Naive thymus-derived CD4-positive, alpha-beta T cell (primary cell): ENCODE measurements at regions not wholly inside any gene's neighbourhood (a gene's known extent, or its start where the extent isn't known, plus 50 kb on each side); places are given as distances from the start of the nearest gene placed in this dataset.

Source experiments
- ATAC-seq: fragments of 150-1000 bp; cut with Tn5 transposase; 2 replicates; pipeline ENCODE4 v1.10.0; 2021; ENCODE audit warnings: mild to moderate bottlenecking, moderate library complexity
- CTCF ChIA-PET: fragments of 350-600 bp; sonication (Branson Sonifier 250); formaldehyde crosslinking; loops from one replicate; lab custom pipeline; 2021; ENCODE audit warnings: antibody characterized with exemption; lab: Charles Lee
- POLR2A ChIA-PET: fragments of 350-600 bp; sonication (Branson Sonifier 250); formaldehyde crosslinking; loops from one replicate; lab custom pipeline; 2021; ENCODE audit warnings: antibody characterized with exemption, inconsistent platforms; lab: Charles Lee
- DNase-seq, 9 donors: peaks; one replicate each; pipeline versions ENCODE4 v3.0.0 to v3.0.0-alpha.2; 2020 to 2022; ENCODE audit warnings: mixed read lengths in 1 of 9
- H3K27ac ChIP-seq: one replicate; pipeline ENCODE4 v1.7.0; 2013; ENCODE audit warnings: mild to moderate bottlenecking, low read depth, low read length, moderate library complexity
- H3K27me3 ChIP-seq, 2 donors: one replicate each; pipeline ENCODE4 v1.7.0; 2013; ENCODE audit warnings: low read length in 2 of 2, mild to moderate bottlenecking in 2 of 2, moderate library complexity in 2 of 2; ENCODE audit not compliant: control insufficient read depth in 2 of 2, insufficient read depth in 2 of 2
- H3K36me3 ChIP-seq, 3 experiments: 1 replicate in 2 of 3; 2 replicates in 1 of 3; pipeline ENCODE4 v1.7.0; 2013; ENCODE audit warnings: low read length in 3 of 3, mild to moderate bottlenecking in 3 of 3, moderate library complexity in 1 of 3; ENCODE audit not compliant: insufficient read depth in 3 of 3, control insufficient read depth in 2 of 3
- H3K4me1 ChIP-seq, 2 donors: one replicate each; pipeline ENCODE4 v1.7.0; 2013; ENCODE audit warnings: low read length in 2 of 2, mild to moderate bottlenecking in 2 of 2, moderate library complexity in 1 of 2; ENCODE audit not compliant: control insufficient read depth in 2 of 2, insufficient read depth in 2 of 2
- H3K4me3 ChIP-seq: 2 replicates; pipeline ENCODE4 v1.7.0; 2013; ENCODE audit warnings: mild to moderate bottlenecking, low read length
- H3K9me3 ChIP-seq, 3 experiments: 1 replicate in 2 of 3; 2 replicates in 1 of 3; pipeline ENCODE4 v1.7.0; 2013; ENCODE audit warnings: low read length in 3 of 3; ENCODE audit not compliant: control insufficient read depth in 2 of 3
- H3K27ac Mint-ChIP-seq, 9 donors: one replicate each; pipeline ENCODE4 v1.8.0; 2020 to 2022; ENCODE audit warnings: mixed read lengths in 9 of 9, mild to moderate bottlenecking in 8 of 9, moderate library complexity in 5 of 9, inconsistent platforms in 2 of 9
- H3K27me3 Mint-ChIP-seq, 5 donors: one replicate each; pipeline ENCODE4 v1.8.0; 2021 to 2022; ENCODE audit warnings: mixed read lengths in 5 of 5, mild to moderate bottlenecking in 1 of 5
- H3K36me3 Mint-ChIP-seq, 5 donors: one replicate each; pipeline ENCODE4 v1.8.0; 2020 to 2022; ENCODE audit warnings: mixed read lengths in 5 of 5, mild to moderate bottlenecking in 3 of 5, inconsistent platforms in 1 of 5
- H3K4me1 Mint-ChIP-seq, 7 donors: one replicate each; pipeline ENCODE4 v1.8.0; 2020 to 2022; ENCODE audit warnings: mixed read lengths in 7 of 7, mild to moderate bottlenecking in 3 of 7, inconsistent platforms in 1 of 7
- H3K4me3 Mint-ChIP-seq, 10 donors: one replicate each; pipeline ENCODE4 v1.8.0; 2020 to 2022; ENCODE audit warnings: mild to moderate bottlenecking in 10 of 10, mixed read lengths in 10 of 10, moderate library complexity in 6 of 10, inconsistent platforms in 2 of 10
- H3K9me3 Mint-ChIP-seq, 11 donors: one replicate each; pipeline ENCODE4 v1.8.0; 2020 to 2022; ENCODE audit warnings: mixed read lengths in 11 of 11, mild to moderate bottlenecking in 4 of 11, inconsistent platforms in 1 of 11, moderate library complexity in 1 of 11
- intact Hi-C, 2 donors: fragments of 100-400 bp; cut with micrococcal nuclease; formaldehyde crosslinking; loops; one replicate each; pipeline ENCODE4 v1.15.1; 2023

GRCh38 chr12:58342736-58343135, 401.4 kb downstream of the ATP23 start:
- Histone ChIP-seq H3K27ac (no peak overlapping the region), H3K9me3 (no peaks in the 10 kb centered on the region), H3K4me3 (no peak overlapping the region), H3K36me3 (no peaks in the 10 kb centered on the region), H3K4me1 (no peaks in the 10 kb centered on the region), H3K27me3 (no peaks in the 10 kb centered on the region)
- Mint-ChIP-seq H3K4me1 (no peaks in the 10 kb centered on the region), H3K36me3 (no peaks in the 10 kb centered on the region), H3K4me3 (no peak overlapping the region), H3K27ac (no peak overlapping the region), H3K9me3 (no peaks in the 10 kb centered on the region), H3K27me3 (peaks cover 11 to 32% (median 21%) of the 10 kb centered on the region in 5 donors)
- ATAC-seq, result no peak
- DNase-seq, result no peak
- ChIA-PET POLR2A (no interaction called here), CTCF (no interaction called here)
- intact Hi-C loops, result loop anchor here in 1 of 2 donors (10.0 kb wide), 1 partner anchor 192 kb away; no protein-coding TSS in a partner anchor

GRCh38 chr12:58346032-58346632, 404.8 kb downstream of the ATP23 start:
- POLR2A ChIA-PET, result no interaction called here

GRCh38 chr12:58347188-58347587, 405.8 kb downstream of the ATP23 start:
- no peaks in the 10 kb centered on the region for H3K4me1 Mint-ChIP-seq
- no peak overlapping the region for H3K4me3 ChIP-seq
- ChIA-PET POLR2A (no interaction called here), CTCF (interaction anchor here (0.6 to 0.9 kb wide), 2 partner anchors 9 to 15 kb away, joined by 3 read pairs; no protein-coding TSS in a partner anchor)
- ATAC-seq (no peak), DNase-seq (no peak)
- no peaks in the 10 kb centered on the region for H3K9me3 ChIP-seq
- no peaks in the 10 kb centered on the region for H3K36me3 ChIP-seq
- peaks cover 0 to 7% (median under 1%) of the 10 kb centered on the region in 11 donors for H3K9me3 Mint-ChIP-seq
- no peak overlapping the region for H3K27ac ChIP-seq
- no peaks in the 10 kb centered on the region for H3K4me1 ChIP-seq
- peaks cover 16 to 32% (median 23%) of the 10 kb centered on the region in 5 donors for H3K27me3 Mint-ChIP-seq
- H3K36me3 Mint-ChIP-seq, result no peaks in the 10 kb centered on the region
- H3K4me3 Mint-ChIP-seq, result no peak overlapping the region
- no peak overlapping the region for H3K27ac Mint-ChIP-seq
- intact Hi-C loops, result loop anchor here (2.0 to 10.0 kb wide), 3 partner anchors 188 to 805 kb away; no protein-coding TSS in a partner anchor
- no peaks in the 10 kb centered on the region for H3K27me3 ChIP-seq

More at GRCh38 chr12:58346032-58346632, 404.8 kb downstream of the ATP23 start:
- Histone ChIP-seq H3K27me3 (no peaks in the 10 kb centered on the region), H3K36me3 (no peaks in the 10 kb centered on the region), H3K4me1 (no peaks in the 10 kb centered on the region), H3K9me3 (no peaks in the 10 kb centered on the region), H3K4me3 (no peak overlapping the region), H3K27ac (no peak overlapping the region)
- peak in 5 of 9 donors; percentile 8 to 27 (median 16) for DNase-seq
- H3K4me3 Mint-ChIP-seq, result no peak overlapping the region
- no peaks in the 10 kb centered on the region for H3K36me3 Mint-ChIP-seq
- intact Hi-C loops, result loop anchor here (1.0 to 10.0 kb wide), 5 partner anchors 97 to 806 kb away; no protein-coding TSS in a partner anchor
- H3K27ac Mint-ChIP-seq, result no peak overlapping the region
- CTCF ChIA-PET, result interaction anchor here (0.9 kb wide), 1 partner anchor 16 kb away, joined by 3 read pairs; no protein-coding TSS in a partner anchor
- no peaks in the 10 kb centered on the region for H3K4me1 Mint-ChIP-seq
- peaks cover 16 to 30% (median 21%) of the 10 kb centered on the region in 5 donors for H3K27me3 Mint-ChIP-seq
- ATAC-seq, result no peak
- peaks cover 0 to 7% (median 0%) of the 10 kb centered on the region in 11 donors for H3K9me3 Mint-ChIP-seq

GRCh38 chr12:58347691-58348090, 406.3 kb downstream of the ATP23 start:
- no peak overlapping the region for H3K27ac Mint-ChIP-seq
- no peaks in the 10 kb centered on the region for H3K36me3 Mint-ChIP-seq
- H3K27me3 Mint-ChIP-seq, result peaks cover 12 to 29% (median 23%) of the 10 kb centered on the region in 5 donors
- no peak for ATAC-seq
- ChIA-PET CTCF (no interaction called here), POLR2A (no interaction called here)
- H3K4me3 ChIP-seq, result no peak overlapping the region
- intact Hi-C loops, result loop anchor here (2.0 to 10.0 kb wide), 3 partner anchors 187 to 805 kb away; no protein-coding TSS in a partner anchor
- H3K4me3 Mint-ChIP-seq, result no peak overlapping the region
- DNase-seq, result no peak
- H3K36me3 ChIP-seq, result no peaks in the 10 kb centered on the region
- H3K27me3 ChIP-seq, result no peaks in the 10 kb centered on the region
- H3K4me1 Mint-ChIP-seq, result no peaks in the 10 kb centered on the region
- no peak overlapping the region for H3K27ac ChIP-seq
- H3K9me3 Mint-ChIP-seq, result peaks cover 0 to 7% (median 1%) of the 10 kb centered on the region in 11 donors
- H3K4me1 ChIP-seq, result no peaks in the 10 kb centered on the region
- no peaks in the 10 kb centered on the region for H3K9me3 ChIP-seq

- Histone ChIP-seq H3K4me3 (no peak overlapping the region), H3K4me1 (no peaks in the 10 kb centered on the region), H3K27ac (no peak overlapping the region), H3K9me3 (no peaks in the 10 kb centered on the region), H3K36me3 (no peaks in the 10 kb centered on the region), H3K27me3 (no peaks in the 10 kb centered on the region)
- ChIA-PET CTCF (no interaction called here), POLR2A (no interaction called here)
- Mint-ChIP-seq H3K36me3 (no peaks in the 10 kb centered on the region), H3K27ac (no peak overlapping the region), H3K4me1 (no peaks in the 10 kb centered on the region), H3K9me3 (peaks cover 0 to 7% (median 2%) of the 10 kb centered on the region in 11 donors), H3K27me3 (peaks cover 17 to 37% (median 19%) of the 10 kb centered on the region in 5 donors), H3K4me3 (no peak overlapping the region)
- DNase-seq, result no peak
- no peak for ATAC-seq
- intact Hi-C loops, result loop anchor here (5.0 to 10.0 kb wide), 2 partner anchors 186 to 803 kb away; no protein-coding TSS in a partner anchor
These were observed 407.8 kb downstream of the ATP23 start for GRCh38 chr12:58349161-58349560.

GRCh38 chr12:58356794-58357193, 415.4 kb downstream of the ATP23 start:
- H3K27me3 ChIP-seq, result no peaks in the 10 kb centered on the region

More at GRCh38 chr12:58356794-58357193, 415.4 kb downstream of the ATP23 start:
- ChIA-PET POLR2A (no interaction called here), CTCF (no interaction called here)
- peaks cover 0 to 3% (median 0%) of the 10 kb centered on the region in 7 donors for H3K4me1 Mint-ChIP-seq
- no peaks in the 10 kb centered on the region for H3K4me1 ChIP-seq
- ATAC-seq (no peak), DNase-seq (no peak)
- no peaks in the 10 kb centered on the region for H3K9me3 ChIP-seq
- H3K36me3 Mint-ChIP-seq, result no peaks in the 10 kb centered on the region
- peaks cover 0 to 2% (median 0%) of the 10 kb centered on the region in 11 donors for H3K9me3 Mint-ChIP-seq
- H3K4me3 ChIP-seq, result no peak overlapping the region
- H3K36me3 ChIP-seq, result no peaks in the 10 kb centered on the region
- H3K27ac ChIP-seq, result no peak overlapping the region
- H3K4me3 Mint-ChIP-seq, result no peak overlapping the region
- peaks cover 6 to 29% (median 24%) of the 10 kb centered on the region in 5 donors for H3K27me3 Mint-ChIP-seq
- intact Hi-C loops, result no loop called here
- H3K27ac Mint-ChIP-seq, result no peak overlapping the region
